Adrenal gland (tissue), 9 donors: ENCODE measurements at regions not wholly inside any gene's neighbourhood (a gene's known extent, or its start where the extent isn't known, plus 50 kb on each side); places are given as distances from the start of the nearest gene placed in this dataset.

Experiments
- DNase-seq, 7 donors: peaks; one replicate each; pipeline ENCODE4 v3.0.0-alpha.2; 2019 to 2020
- H3K27ac ChIP-seq, 5 donors: fragments of 200-600 bp; sonication (generic) in 4 of 5; 1 replicate in 3 of 5; 2 replicates in 2 of 5; pipeline versions ENCODE4 v1.5.1 to v1.8.0; 2016 to 2020; ENCODE audit warnings: mild to moderate bottlenecking in 1 of 5
- H3K27me3 ChIP-seq: fragments of 200-600 bp; 2 replicates; pipeline ENCODE4 v1.8.0; 2021
- H3K36me3 ChIP-seq, 2 donors: fragments of 200-600 bp; replicated peaks in 1 of 2; 1 replicate in 1 of 2; 2 replicates in 1 of 2; pipeline versions ENCODE4 v1.5.1 to v1.8.0; 2018 to 2022
- H3K4me1 ChIP-seq, 2 donors: fragments of 200-600 bp; replicated peaks in 1 of 2; 1 replicate in 1 of 2; 2 replicates in 1 of 2; pipeline versions ENCODE4 v1.5.1 to v1.8.0; 2018 to 2021
- H3K4me3 ChIP-seq, 4 donors: fragments of 200-600 bp; sonication (generic) in 3 of 4; one replicate each; pipeline ENCODE4 v1.5.1; 2016 to 2018
- H3K9me3 ChIP-seq, 3 donors: fragments of 200-600 bp; sonication (generic) in 1 of 3; replicated peaks in 1 of 3; 1 replicate in 2 of 3; 2 replicates in 1 of 3; pipeline versions ENCODE4 v1.5.1 to v1.8.0; 2016 to 2021
- CTCF ChIP-seq, 6 experiments: fragments of 450-650 bp in 4 of 6; fragments of 200-600 bp in 2 of 6; sonication (generic) in 1 of 6; IDR thresholded peaks; 1 replicate in 5 of 6; 2 replicates in 1 of 6; pipeline versions ENCODE4 v1.5.1 to v1.8.0; 2016 to 2021; ENCODE audit warnings: antibody characterized with exemption in 6 of 6, mild to moderate bottlenecking in 2 of 6, moderate library complexity in 1 of 6
- POLR2A ChIP-seq, 2 donors: fragments of 450-650 bp; IDR thresholded peaks; one replicate each; pipeline ENCODE4 v1.6.1; 2017; ENCODE audit warnings: antibody characterized with exemption in 2 of 2, mild to moderate bottlenecking in 2 of 2, moderate library complexity in 1 of 2
- WGBS, 4 donors: extraction: QIAGEN DNeasy Blood & Tissue Kit in 2 of 4; methylation state at CpG; one replicate each; pipeline versions ENCODE4 v1.1.5 to v1.1.7; 2013 to 2017; 5-methylcytosine and 5-hydroxymethylcytosine counted together
- intact Hi-C, 2 donors: fragments of 100-400 bp; cut with DNase I; formaldehyde crosslinking; loops; one replicate each; pipeline versions ENCODE4 v1.14.1 to v1.15.0; 2022 to 2023
- donor health status: healthy with polysubstance abuse.
- donor health status: Bipolar disorder and iron deficiency.
- donor health status: DM: yes; HTN: yes; CAD: no.
- donor health status: DM: no; HTN: no; CAD: no.
- donor health status: DM: no; HTN: no; CAD: no.

GRCh38 chr4:72977936-72978485 is 91.5 kb downstream of the COX18 start:
- no peak overlapping the region for H3K27ac ChIP-seq
- H3K36me3 ChIP-seq, result no peaks in the 10 kb centered on the region
- no peaks in the 10 kb centered on the region for H3K27me3 ChIP-seq
- no peaks in the 10 kb centered on the region for H3K4me1 ChIP-seq
- 56 to 64% (median 58%) methylated on average over 5 of the region's 5 CpGs for WGBS, 4 donors
- no peak for TF ChIP-seq CTCF (IDR thresholded peaks at IDR 0.05)
- no peak for TF ChIP-seq POLR2A (IDR thresholded peaks at IDR 0.05)
- intact Hi-C loops, result no loop called here
- H3K9me3 ChIP-seq, result no peaks in the 10 kb centered on the region
- no peak overlapping the region for H3K4me3 ChIP-seq
- DNase-seq, result no peak

DNA sequence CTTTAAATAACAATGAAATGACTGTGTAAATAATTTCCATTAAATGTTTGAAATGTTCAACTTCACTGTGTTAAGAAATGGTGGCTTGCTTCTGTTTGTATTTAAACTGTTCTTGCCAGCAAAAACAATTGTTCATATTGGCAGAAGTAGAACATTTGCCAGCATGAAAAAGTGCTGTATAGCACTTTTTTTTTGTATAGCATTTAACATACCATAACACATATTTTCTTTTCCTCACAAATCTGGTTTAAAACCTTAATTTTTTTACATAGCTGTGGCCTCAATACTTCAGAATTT is 94.1 kb downstream of the COX18 start:
- no peaks in the 10 kb centered on the region for H3K4me1 ChIP-seq
- H3K27me3 ChIP-seq, result peaks cover 3% of the 10 kb centered on the region
- no peak for TF ChIP-seq POLR2A (IDR thresholded peaks at IDR 0.05)
- TF ChIP-seq CTCF (IDR thresholded peaks at IDR 0.05), result no peak
- intact Hi-C loops, result no loop called here
- no peak overlapping the region for H3K4me3 ChIP-seq
- no peak overlapping the region for H3K27ac ChIP-seq
- no peaks in the 10 kb centered on the region for H3K9me3 ChIP-seq
- H3K36me3 ChIP-seq, result no peaks in the 10 kb centered on the region
- DNase-seq, result no peak

- Histone ChIP-seq H3K36me3 (no peaks in the 10 kb centered on the region), H3K4me3 (no peak overlapping the region), H3K4me1 (no peaks in the 10 kb centered on the region), H3K9me3 (no peaks in the 10 kb centered on the region), H3K27me3 (peaks cover 3% of the 10 kb centered on the region), H3K27ac (no peak overlapping the region)
- DNase-seq, result no peak
- WGBS, 4 donors, result 44 to 51% (median 47%) methylated on average over 8 of the region's 8 CpGs
- intact Hi-C loops, result no loop called here
- TF ChIP-seq POLR2A (IDR thresholded peaks at IDR 0.05), result no peak
- TF ChIP-seq CTCF (IDR thresholded peaks at IDR 0.05), result no peak
Observed at GRCh38 chr4:72974694-72975487, 94.6 kb downstream of the COX18 start.

- no peak overlapping the region for H3K4me3 ChIP-seq
- H3K4me1 ChIP-seq, result no peaks in the 10 kb centered on the region
- intact Hi-C loops, result no loop called here
- no peaks in the 10 kb centered on the region for H3K36me3 ChIP-seq
- peaks cover 3% of the 10 kb centered on the region for H3K27me3 ChIP-seq
- no peak for DNase-seq
- H3K27ac ChIP-seq, result no peak overlapping the region
- WGBS, 4 donors, result 85 to 93% (median 92%) methylated on average over 3 of the region's 3 CpGs
- TF ChIP-seq POLR2A (IDR thresholded peaks at IDR 0.05) (no peak), CTCF (IDR thresholded peaks at IDR 0.05) (no peak)
- H3K9me3 ChIP-seq, result no peaks in the 10 kb centered on the region
Observed at GRCh38 chr4:72971572-72971971, 97.9 kb downstream of the COX18 start.
